CD4-positive, alpha-beta T cell treated with Interleukin-6 for 4 hours (primary cell): ENCODE measurements at regions not wholly inside any gene's neighbourhood (a gene's known extent, or its start where the extent isn't known, plus 50 kb on each side); places are given as distances from the start of the nearest gene placed in this dataset.

Experiments
- DNase-seq: peaks from one replicate; pipeline ENCODE4 v3.0.0-alpha.2; 2020; ENCODE audit warnings: mixed read lengths

DNA sequence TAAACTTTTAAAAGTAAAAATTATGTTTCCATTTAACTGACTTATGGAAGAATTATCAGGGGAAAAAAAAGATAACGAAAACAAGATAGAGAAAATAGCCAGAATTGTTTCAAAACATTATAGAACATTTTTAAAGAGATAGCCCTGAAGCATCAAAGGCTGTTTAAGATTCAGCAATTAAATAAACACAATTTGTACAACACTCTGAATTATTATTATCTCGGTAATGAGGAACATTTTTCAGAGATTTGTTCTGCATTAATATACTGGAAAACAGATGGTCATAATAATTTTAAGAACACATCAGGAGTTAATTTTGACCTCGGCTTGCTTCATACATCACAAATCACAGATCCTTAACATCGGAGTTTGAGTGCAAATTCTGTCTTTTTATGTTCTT, 643.8 kb downstream of the SORCS1 start:
- DNase-seq = no peak

DNA sequence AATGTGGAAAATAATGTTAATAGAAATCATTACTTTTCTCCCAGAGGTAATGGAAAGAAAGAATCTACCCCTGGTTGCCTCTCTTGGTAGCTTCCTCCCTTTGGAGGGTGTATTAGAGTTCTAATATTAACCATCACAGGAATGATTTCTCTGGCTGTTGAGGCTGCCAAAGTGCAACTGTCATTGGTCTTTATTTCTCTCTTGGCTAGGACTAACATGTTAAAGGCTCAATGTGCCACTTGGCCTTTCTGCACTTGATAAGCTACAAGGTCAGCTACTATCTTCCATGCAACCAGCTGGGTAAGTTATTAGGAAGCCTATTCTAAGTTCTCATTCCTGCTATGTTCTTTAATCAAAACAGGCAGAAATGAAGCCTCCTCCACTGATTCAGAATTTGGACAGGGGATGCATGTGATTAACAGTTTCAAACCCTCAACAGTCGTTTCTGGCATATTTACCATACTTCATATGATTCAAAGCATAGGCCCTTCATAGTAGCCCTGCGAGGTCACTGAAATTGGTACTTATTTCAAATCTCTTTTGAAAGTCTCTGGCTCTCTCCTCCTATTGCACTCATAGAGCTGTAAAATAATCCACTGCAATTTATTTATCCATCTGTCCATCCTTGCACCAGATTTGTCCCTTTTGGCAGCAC, 645.0 kb downstream of the SORCS1 start:
- DNase-seq = no peak

DNA sequence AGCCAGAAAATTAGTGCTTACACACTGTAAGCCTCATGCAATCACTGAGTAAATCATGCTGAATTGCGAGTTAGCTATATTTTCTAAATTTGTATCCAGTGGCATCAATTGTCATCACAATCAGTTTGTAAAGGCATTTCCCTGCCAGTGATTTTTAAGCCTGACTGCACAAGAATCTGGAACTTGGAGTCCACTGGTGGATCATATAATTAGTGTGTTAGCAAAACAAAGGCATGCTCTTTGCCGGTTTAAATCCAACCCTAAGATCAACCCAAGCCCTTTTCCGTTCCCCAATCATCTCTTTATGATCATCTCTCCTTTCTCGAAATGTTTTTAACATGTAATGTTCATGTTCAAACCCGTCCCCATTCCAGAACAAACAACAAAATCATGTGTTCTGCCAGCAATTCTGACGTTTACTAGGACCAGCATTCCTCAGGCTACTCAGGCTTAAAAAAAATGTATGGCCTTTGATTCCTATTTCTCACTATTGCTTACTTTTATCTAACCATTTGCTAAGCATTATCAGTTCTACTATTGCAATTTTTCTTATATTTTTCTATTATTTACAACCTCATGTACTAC, 649.2 kb downstream of the SORCS1 start:
- no peak for DNase-seq

DNA sequence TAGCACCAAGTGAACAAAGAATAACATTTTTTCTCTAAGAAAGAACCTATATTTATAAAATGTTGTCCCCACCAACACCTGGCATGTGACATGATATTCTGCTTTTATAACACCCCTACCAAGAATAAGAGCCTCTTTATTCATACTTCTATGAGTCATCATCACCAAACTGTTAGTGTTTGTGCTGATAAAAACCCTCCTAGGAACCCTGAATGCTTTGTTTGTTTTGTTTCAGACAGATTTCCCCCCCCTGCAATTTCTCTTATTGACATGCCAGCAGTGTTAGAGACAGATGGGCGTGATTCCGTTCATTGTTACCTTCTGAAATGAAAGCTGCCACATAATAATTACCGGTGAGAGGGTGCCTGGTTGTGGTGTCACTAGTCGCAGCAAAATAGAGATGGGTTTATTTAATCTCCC, 651.1 kb downstream of the SORCS1 start:
- no peak for DNase-seq

DNA sequence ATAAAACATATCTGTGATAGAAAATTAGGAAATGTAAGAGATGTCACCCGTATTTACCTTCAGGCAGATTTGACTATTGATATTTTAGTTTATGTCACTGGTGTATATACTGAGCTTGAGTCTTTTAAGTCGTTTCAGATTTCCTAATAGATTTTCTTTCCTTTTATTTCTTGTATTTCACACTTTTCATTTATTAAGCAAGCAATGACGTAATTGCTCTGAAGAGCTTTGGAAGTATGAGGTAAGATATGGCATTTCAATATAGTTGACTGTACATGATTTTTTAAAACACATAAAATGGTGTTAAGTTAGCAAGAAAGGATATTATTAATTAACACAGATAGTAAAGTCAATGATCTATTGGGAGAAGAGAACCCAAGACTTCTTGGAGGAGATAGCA, 652.6 kb downstream of the SORCS1 start:
- DNase-seq = no peak

DNA sequence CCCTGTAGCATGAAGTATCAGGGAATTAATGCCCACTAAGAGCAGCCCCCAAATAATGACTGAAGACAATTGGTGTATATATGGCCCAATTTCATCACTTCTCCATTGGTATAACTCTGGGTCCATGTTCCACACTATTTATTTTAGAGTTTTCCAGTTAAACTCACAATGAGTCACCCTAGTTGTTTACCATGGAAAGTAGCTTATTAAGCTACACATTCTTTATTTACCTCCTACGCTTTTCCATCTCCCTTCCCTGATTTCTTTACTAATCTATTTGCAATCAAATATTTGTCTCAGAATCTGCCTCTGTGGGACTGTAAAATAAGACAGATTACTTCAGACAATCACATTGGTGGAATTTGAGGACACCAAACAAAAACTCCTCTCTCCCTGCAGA, 655.6 kb downstream of the SORCS1 start:
- no peak for DNase-seq

DNA sequence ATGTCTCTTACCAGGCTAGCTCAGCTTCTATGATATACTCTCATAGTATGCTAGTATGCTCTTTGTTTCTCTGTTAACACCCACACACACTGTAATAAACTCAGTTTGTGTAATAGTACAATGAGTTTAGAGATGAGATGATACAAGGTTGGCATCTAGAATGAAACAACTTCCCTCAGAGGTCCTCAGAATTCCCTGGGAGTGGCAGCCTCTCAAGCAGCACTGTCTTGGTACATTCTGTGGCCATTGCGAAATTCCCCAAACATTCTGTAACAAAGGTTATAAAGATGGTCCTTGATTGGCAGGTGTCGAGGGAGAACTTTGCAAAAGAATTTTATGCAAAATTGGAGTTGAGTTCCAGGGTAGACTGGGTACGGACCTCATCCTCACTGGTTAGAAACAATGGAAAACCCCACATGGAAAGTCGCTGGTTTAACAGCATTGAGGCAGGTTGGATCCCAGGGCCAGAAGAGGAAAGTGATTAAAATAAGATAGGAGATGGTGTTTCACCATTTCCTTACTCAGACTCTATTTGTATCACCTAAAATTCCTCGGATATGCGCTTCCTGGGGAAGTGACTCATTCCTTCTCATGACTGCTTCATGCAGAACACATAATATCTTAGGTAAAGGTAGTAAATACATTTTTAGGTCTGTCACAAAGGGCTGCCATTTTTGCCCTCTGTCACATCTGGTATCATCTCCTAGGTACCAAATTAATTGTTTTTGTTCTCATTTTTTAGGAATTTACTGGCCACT, 657.8 kb downstream of the SORCS1 start:
- DNase-seq = no peak

DNA sequence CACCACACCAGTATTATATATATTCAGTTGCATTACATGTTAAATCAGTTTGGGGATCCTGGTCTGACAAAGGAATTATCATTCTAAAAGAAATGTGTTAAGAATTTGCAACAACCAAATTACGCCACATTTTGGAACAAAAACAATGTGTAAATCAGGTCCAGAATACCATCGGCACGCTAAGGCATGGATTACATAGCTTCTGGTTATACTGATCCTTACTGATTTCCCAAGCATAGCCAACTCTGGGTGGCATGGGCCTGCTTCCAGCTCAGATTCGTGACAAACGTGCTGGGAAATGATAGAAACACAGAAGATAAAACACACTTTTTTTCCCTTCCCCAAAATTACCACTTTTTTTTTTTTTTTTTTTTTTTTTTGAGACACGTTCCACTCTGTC, 660.0 kb downstream of the SORCS1 start:
- no peak for DNase-seq

DNA sequence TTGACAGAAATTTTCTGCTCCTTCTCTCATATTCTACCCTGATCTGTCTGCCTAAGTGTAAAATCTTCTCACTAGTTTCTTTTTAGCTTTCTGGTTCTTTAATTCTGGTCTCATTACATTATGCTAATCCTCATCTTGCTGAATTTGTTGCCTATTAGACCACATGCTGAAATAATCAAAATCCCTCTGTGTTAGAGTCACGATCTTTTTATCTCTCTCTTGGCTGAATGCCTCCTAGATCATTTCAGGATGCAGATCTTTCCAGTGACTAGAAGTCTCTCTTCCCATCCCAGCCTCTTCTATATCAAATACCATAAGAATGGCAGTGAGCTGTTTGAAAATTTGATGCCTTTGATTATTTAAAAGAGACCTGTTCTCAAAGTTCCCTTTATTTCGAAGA, 661.9 kb downstream of the SORCS1 start:
- DNase-seq = no peak

DNA sequence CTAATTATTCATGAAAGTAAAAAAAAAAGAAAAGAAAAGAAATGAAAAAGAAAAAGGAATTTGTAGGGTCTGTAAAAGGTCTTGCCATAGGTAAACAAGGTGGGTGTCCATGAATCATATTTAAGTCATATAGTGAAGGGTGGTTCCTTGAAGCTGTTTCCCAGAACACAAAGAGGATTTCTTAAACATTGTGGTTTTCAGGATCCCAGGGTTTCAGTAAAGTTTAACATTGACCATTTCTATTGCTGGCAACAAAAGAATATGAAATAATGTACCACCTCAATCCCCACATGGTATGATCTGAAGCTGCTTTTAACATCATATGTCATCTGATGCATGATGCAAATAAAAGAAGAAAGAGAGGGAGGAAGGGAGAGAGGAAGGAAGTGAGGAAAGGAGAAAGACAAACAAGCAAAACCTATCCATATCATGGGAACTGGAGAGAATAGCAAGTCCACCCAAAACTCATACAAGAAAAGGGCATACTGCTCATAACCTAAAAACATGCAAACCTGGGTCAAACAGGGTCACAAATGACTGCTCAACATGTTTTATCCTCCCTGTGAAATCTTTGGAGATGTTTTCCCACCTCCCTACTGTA, 663.5 kb downstream of the SORCS1 start:
- DNase-seq = no peak

DNA sequence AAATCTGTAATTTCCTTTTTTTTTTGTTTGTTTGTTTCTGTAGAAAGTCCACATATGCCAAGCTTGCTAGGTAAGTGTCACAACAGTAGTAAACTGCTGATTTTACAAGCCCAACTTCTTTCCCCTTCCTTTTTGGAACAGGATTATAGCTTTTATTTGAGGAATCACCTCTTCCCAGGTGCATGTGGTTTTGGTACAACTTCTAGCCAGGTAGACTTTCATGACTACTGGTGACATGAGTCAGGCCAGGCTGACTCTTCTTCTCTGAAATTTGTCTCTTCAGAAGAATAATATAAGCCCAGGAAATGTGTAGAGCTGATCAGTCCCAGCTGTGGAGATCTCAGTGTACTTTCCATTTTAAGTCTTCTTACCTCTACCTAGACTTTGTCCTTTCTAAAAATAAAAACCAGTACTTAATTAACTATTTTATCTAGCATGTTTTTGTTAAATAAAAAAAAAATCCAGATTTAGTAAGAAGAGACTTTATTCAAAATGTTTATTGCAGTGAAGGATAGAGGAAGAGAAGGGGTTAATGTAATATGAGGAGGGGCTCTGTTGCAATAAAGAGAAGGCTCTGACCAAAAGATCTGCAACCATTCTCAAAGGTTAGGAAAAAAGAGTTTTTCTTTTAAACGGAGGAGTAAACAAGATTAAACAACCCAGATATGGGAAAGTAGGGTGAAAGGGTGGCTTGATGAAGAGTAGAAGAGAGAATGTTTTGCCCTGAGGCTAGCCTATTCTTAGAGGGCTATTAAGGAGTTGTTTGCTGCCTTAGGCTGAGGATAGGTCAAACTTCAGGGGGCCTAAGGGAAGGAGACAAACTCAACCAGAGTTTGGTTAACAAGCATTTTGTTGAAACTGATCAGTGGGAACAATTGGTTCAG, 664.2 kb downstream of the SORCS1 start:
- no peak for DNase-seq

DNA sequence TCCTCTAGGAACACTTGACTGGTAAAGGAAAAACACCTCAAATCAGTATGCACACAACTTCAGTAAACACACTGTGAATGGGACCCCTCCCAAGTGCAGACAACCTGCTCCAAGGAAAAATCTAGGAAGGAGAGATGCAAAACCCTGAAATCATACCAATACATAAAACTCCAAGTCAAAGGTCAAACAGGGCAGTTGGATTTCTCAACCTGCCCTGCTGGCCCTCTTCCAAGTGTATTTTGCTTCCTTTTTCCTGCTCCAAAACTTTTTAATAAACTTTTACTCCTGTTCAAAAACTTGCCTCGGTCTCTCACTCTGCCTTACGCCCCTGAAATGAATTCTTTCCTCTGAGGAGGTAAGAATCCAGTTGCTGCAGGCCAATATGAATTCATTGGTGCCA, 665.1 kb downstream of the SORCS1 start:
- DNase-seq = no peak

DNA sequence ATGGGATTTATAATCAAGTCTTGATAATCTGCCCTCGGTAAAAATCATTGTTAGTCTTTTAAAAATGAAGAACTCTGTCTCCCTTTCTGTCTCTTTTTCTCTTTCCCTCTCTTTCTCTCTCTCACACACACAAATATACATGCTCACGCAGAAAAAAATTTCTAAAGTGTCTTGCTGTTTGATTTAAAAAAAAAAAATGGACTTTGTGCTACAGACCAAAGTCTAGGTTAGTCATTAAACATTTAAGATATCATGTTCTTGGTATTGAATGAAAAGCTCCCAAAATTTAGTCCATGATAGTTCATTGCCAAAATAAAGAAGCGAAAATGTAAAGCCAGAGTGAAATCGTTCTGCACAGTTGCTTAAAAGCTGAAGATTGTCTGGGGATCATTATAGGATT, 665.8 kb downstream of the SORCS1 start:
- DNase-seq = no peak

DNA sequence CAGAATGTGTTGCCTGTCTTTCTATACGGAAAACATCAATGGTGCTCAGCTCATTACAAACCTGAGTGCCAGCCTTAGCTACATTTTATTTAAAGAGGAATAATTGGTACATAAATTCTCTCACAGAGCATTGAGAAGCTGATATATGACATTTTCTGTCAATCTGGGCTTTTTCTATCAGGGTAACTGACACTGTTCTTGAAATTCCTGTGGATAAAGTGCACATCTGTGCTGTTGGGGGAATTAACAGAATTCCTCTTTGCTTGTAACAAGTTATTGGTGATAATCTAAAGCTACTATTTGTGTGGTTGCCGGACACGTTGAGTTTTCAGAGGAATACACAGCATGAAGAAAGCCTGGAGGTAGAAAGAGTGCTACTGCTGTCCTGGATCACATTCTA, 668.6 kb downstream of the SORCS1 start:
- no peak for DNase-seq

DNA sequence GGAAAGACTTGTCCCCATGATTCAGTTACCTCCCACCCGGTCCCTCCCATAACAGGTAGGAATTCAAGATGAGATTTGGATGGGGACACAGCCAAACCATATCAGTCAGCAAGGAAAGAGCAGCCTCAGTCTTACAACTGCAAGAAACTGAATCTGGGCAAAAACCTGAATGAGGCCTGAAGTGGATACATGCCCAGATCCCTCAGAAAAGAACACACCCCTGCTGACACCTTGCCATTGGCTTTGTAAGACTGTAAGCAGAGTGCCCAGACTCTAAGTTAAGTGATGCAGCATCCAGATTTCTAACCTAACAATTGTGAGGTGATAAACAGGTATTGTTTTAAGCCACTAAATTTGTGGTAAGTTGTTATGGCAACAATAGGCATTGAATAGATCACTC, 670.8 kb downstream of the SORCS1 start:
- DNase-seq = no peak

DNA sequence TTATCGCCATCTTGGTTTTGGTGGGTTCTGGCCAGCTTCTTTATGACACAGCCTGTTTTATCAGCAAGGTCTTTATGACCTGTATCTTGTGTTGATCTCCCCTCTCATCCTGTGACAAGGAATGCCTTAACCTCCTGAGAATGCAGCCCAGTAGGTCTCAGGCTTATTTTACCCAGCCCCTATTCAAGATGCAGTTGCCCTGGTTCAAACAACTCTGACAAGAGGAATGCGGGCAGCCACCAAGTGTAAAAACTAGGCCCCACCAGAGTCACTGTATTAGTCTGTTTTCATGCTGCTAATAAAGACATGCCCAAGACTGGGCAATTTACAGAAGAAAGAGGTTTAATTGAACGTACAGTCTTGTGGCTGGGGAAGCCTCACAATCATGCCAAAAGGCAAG, 671.3 kb downstream of the SORCS1 start:
- DNase-seq = no peak

DNA sequence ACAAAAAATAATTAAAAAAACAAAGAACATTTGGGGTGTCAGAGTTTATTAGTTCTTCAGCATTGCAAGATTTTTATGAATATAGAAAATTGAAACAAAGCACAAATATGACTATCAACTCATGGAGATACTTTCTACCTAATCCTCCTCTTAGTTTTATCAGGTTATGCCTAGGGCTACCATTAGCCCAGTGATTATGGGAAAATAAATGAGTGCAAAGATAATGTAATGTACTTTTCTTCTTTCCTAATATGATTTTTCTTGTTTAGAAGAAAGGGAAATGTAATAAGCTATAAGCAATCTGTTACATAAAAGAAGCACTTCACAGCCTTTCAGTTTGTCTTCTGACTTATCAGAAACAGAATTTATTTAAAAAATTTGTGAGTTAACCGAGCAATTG, 676.8 kb downstream of the SORCS1 start:
- no peak for DNase-seq

DNA sequence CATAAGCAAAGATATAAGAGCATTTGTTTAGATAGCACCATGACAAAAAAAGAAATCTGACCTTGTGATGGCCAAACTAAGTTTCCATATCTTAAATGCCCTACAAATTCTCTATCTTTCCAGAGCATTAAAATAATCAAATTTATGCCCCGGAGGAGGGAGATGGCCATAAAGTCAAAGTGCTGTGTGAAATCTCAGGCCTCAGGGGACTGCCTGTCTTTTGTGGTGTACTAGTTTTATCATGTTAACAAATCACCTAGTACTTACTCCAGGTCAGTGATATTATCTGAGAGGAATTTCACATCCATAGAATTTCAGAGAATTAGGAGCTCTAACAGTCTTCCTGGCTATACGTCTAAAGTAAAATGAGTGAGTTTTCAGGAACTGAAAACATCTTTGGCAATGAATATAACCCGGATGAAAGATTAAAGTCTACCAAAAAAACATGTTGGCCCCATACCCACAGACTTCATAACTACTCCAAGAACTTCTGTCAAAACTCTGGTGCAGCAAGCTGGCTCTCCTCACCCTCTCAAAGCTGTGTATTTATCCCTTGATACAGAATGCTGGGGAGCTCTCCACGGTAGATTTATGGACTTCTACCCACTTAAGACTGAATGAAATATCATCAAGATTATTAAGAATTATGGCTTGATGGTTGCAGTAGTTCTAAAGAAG, 682.8 kb downstream of the SORCS1 start:
- no peak for DNase-seq

DNA sequence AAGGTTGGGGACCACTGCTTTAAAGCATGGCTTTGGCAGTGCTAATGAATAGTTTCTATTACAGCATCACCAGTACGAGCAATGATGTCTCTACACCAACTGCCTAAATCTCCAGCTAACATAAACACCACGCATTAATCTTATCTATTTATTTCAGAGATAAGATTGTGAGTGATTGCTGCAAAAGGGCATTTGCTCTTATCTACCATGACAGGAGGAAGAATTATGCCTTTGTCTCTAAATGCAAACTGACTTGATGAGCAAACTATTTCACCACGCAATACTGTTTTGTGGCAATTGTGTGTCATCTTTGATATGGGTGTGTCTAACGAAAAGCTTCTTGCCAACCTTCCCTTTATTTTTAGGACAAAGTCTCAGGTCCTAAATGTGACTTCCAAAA, 684.9 kb downstream of the SORCS1 start:
- DNase-seq = no peak

DNA sequence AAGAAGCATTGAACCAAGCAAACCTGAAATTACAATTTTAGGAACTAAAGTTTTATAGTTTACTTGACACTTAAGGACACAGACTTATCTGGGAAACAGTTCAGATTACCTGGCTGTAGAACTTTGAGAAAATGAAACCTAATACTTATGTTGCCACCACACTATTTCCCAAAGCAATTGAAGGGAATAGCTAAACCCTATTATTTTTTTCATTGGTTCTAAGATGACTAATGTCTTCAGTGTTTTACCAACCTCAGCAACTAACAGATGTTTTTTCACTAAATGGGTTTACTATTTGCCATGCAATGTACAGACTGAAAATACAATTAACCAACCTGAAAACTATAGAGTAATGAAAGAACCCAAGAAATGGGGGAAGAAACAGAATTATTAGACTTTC, 689.6 kb downstream of the SORCS1 start:
- no peak for DNase-seq

DNA sequence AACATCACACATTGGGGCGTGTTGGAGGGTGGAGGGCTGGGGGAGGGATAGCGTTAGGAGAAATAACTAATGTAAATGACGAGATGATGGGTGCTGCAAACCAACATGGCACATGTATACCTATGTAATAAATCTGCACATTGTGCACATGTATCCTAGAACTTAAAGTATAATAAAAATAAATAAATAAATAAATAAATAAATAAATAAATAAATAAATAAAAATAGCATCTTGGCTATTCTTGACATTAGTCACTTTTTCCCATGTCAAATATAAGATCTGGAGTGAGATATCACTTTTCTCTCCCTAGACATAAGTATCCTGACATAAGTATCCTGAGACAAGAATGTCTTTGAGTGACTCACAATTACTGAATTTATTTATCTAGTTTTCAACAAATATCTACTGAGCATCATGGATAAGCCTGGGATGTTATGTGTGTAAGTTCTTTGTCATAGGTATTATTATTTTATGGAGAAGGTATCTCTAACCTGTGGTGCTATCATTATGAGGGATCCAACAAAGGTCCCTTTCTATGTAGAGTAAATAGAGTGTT, 691.3 kb downstream of the SORCS1 start:
- DNase-seq = no peak

DNA sequence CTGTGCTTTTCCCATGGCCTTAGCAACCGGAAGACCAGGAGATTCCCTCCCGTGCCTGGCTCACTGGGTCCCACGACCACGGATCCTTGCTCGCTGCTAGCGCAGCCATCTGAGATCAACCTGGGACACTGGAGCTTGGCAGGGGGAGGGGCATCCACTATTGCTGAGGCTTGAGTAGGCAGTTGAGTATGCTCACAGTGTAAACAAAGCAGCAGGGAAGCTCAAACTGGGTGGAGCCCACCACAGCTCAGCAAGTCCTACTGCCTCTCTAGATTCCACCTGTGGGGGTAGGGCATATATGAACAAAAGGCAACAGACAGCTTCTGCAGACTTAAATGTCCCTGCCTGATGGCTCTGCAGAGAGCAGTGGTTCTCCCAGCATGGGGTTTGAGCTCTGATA, 697.0 kb downstream of the SORCS1 start:
- no peak for DNase-seq
